ENCODE measurements at regions not wholly inside any gene's neighbourhood (a gene's known extent, or its start where the extent isn't known, plus 50 kb on each side); places are given as distances from the start of the nearest gene placed in this dataset.

- TF ChIP-seq CTCF (IDR thresholded peaks at IDR 0.05; ENCODE audit: unreplicated experiment) = no peak
- H3K27me3 Mint-ChIP-seq = peaks cover 2% of the 10 kb centered on the region
- no peaks in the 10 kb centered on the region for H3K4me1 Mint-ChIP-seq (ENCODE audit: low read depth)
- no peak for DNase-seq (ENCODE audit: low spot score, unreplicated experiment)
- no peaks in the 10 kb centered on the region for H3K36me3 Mint-ChIP-seq (ENCODE audit: insufficient read depth)
- no peak overlapping the region for H3K27ac Mint-ChIP-seq
- peaks cover 3% of the 10 kb centered on the region for H3K9me3 Mint-ChIP-seq (ENCODE audit: low read depth)
- no peak overlapping the region for H3K4me3 Mint-ChIP-seq (ENCODE audit: low read depth)
Observed at GRCh38 chr16:11409398-11409797, 64.1 kb downstream of the RMI2 start.

GRCh38 chr16:11410376-11411058 lies 65.3 kb downstream of the RMI2 start:
- Mint-ChIP-seq H3K4me3 (ENCODE audit: low read depth) (no peak overlapping the region), H3K27ac (no peak overlapping the region), H3K27me3 (peaks cover 3% of the 10 kb centered on the region), H3K4me1 (ENCODE audit: low read depth) (no peaks in the 10 kb centered on the region), H3K36me3 (ENCODE audit: insufficient read depth) (no peaks in the 10 kb centered on the region), H3K9me3 (ENCODE audit: low read depth) (peaks cover 3% of the 10 kb centered on the region)
- no peak for TF ChIP-seq CTCF (IDR thresholded peaks at IDR 0.05; ENCODE audit: unreplicated experiment)
- DNase-seq (ENCODE audit: low spot score, unreplicated experiment) = no peak

GRCh38 chr16:11411059-11411550 lies 65.8 kb downstream of the RMI2 start:
- Mint-ChIP-seq H3K36me3 (ENCODE audit: insufficient read depth) (no peaks in the 10 kb centered on the region), H3K4me3 (ENCODE audit: low read depth) (no peak overlapping the region), H3K27ac (no peak overlapping the region), H3K9me3 (ENCODE audit: low read depth) (peaks cover 3% of the 10 kb centered on the region), H3K27me3 (peaks cover 3% of the 10 kb centered on the region), H3K4me1 (ENCODE audit: low read depth) (no peaks in the 10 kb centered on the region)
- no peak for DNase-seq (ENCODE audit: low spot score, unreplicated experiment)
- TF ChIP-seq CTCF (IDR thresholded peaks at IDR 0.05; ENCODE audit: unreplicated experiment) = no peak

GRCh38 chr16:11412175-11412904 lies 67.1 kb downstream of the RMI2 start:
- no peaks in the 10 kb centered on the region for H3K36me3 Mint-ChIP-seq (ENCODE audit: insufficient read depth)
- no peak for TF ChIP-seq CTCF (IDR thresholded peaks at IDR 0.05; ENCODE audit: unreplicated experiment)
- no peak overlapping the region for H3K27ac Mint-ChIP-seq

GRCh38 chr16:11412965-11413887 lies 68.0 kb downstream of the RMI2 start:
- Mint-ChIP-seq H3K4me1 (ENCODE audit: low read depth) (no peaks in the 10 kb centered on the region), H3K36me3 (ENCODE audit: insufficient read depth) (no peaks in the 10 kb centered on the region), H3K9me3 (ENCODE audit: low read depth) (no peaks in the 10 kb centered on the region), H3K27me3 (peaks cover 3% of the 10 kb centered on the region), H3K4me3 (ENCODE audit: low read depth) (no peak overlapping the region), H3K27ac (no peak overlapping the region)
- DNase-seq (ENCODE audit: low spot score, unreplicated experiment) = no peak
- no peak for TF ChIP-seq CTCF (IDR thresholded peaks at IDR 0.05; ENCODE audit: unreplicated experiment)

More at GRCh38 chr16:11412175-11412904, 67.1 kb downstream of the RMI2 start:
- no peak overlapping the region for H3K4me3 Mint-ChIP-seq (ENCODE audit: low read depth)
- H3K9me3 Mint-ChIP-seq (ENCODE audit: low read depth) = peaks cover under 1% of the 10 kb centered on the region
- no peaks in the 10 kb centered on the region for H3K4me1 Mint-ChIP-seq (ENCODE audit: low read depth)
- DNase-seq (ENCODE audit: low spot score, unreplicated experiment) = no peak
- H3K27me3 Mint-ChIP-seq = peaks cover 3% of the 10 kb centered on the region
